ENCODE measurements at regions not wholly inside any gene's neighbourhood (a gene's known extent, or its start where the extent isn't known, plus 50 kb on each side); places are given as distances from the start of the nearest gene placed in this dataset.

DNA sequence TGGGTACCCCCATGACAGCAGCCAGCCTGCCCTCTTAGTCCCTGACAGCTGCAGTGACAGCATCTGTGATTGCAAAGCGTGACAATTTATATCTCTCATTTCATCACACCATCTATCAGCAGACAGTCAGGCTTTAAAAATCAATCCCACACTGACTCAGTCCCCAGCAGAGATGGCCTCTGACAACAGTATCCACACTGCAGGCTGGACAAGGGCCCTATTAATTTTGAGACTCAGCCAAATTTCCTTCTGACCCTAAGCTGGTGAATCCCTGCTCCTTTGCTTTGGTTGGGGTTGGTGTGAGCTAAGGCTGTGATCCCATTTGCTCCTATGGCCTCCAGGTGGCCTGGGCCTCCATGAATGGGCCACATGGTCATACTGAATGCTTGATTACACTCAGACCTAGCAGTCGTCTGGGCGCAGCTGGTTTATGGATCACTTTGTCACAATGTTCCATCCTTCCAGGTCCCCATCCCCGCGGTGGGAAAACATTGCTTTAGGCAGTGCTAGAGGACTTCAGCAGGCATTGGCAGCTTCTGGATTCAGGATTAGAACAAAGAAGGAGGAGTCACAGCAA is 68.2 kb upstream of the B3GAT1 start:
- H3K27me3 ChIP-seq: peaks cover 6% of the 10 kb centered on the region
- Mint-ChIP-seq H3K4me3 (no peak overlapping the region), H3K27ac (no peak overlapping the region)

DNA sequence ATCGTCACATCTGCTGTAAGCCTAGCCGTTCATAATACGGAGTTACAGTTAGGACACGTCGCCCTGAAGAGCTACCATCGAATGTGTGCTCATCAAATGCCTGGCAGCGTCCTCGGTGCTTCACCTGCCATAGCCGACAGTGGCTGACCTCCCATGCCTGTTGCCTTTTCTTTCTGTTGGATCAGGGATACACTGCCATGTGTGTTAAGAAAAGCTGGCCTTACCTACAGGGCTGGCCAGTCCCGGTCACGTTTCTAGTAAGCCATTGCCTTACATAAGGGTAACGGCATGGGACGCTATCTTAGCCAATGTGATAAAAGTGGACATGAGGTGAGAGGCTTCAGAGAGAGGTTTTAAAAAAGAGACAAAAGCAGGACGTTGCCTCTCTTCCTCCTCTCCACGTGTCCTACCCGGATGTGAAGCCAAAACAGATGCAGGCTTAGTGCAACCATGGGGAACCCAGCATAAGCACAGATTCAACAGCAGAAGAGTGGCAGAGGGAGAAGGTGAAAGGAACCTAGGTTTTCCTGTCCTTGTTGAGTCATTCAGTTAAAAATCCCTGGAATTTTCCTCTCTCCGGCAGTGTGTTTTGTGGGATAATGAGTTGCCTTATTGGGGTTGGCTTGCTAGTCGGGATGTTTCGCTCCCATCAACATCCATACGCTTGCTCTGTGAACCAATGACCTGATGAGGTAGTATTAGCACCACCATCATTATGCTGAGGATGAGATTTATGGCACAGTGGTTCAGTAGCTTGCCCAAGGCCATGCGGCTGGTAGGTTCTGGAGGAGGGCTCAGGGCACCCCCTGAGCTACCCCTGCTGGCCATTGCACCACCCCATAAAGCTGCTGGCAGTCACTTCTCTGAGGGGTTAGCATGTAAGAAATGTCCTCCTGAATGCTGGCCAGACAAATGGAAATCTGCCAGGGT is 67.4 kb upstream of the B3GAT1 start:
- no peak overlapping the region for H3K27ac ChIP-seq
- no peaks in the 10 kb centered on the region for H3K36me3 Mint-ChIP-seq
- DNase-seq (ENCODE audit: low spot score): no peak

More for the DNA sequence above, 68.2 kb upstream of the B3GAT1 start:
- H3K27me3 Mint-ChIP-seq (ENCODE audit: insufficient read depth, low read depth): peaks cover 8% of the 10 kb centered on the region
- H4K20me1 ChIP-seq (ENCODE audit: low read depth): peaks cover 24% of the 10 kb centered on the region
- H3K9ac ChIP-seq: no peak overlapping the region
- no peak for DNase-seq (ENCODE audit: low spot score)
- no peaks in the 10 kb centered on the region for H3K9me3 ChIP-seq (ENCODE audit: low read depth)
- H3K4me2 ChIP-seq: no peak overlapping the region
- H3K9me3 Mint-ChIP-seq: no peaks in the 10 kb centered on the region
- H3K4me1 ChIP-seq: no peaks in the 10 kb centered on the region
- no peaks in the 10 kb centered on the region for H3K36me3 Mint-ChIP-seq
- peaks cover 3% of the 10 kb centered on the region for H3K4me1 Mint-ChIP-seq
- no peak overlapping the region for H3K4me3 ChIP-seq
- H3K79me2 ChIP-seq (ENCODE audit: low read depth): no peaks in the 10 kb centered on the region
- H3F3A ChIP-seq (ENCODE audit: low read depth): no peaks in the 10 kb centered on the region
- TF ChIP-seq, protein P1, sequence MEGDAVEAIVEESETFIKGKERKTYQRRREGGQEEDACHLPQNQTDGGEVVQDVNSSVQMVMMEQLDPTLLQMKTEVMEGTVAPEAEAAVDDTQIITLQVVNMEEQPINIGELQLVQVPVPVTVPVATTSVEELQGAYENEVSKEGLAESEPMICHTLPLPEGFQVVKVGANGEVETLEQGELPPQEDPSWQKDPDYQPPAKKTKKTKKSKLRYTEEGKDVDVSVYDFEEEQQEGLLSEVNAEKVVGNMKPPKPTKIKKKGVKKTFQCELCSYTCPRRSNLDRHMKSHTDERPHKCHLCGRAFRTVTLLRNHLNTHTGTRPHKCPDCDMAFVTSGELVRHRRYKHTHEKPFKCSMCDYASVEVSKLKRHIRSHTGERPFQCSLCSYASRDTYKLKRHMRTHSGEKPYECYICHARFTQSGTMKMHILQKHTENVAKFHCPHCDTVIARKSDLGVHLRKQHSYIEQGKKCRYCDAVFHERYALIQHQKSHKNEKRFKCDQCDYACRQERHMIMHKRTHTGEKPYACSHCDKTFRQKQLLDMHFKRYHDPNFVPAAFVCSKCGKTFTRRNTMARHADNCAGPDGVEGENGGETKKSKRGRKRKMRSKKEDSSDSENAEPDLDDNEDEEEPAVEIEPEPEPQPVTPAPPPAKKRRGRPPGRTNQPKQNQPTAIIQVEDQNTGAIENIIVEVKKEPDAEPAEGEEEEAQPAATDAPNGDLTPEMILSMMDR (IDR thresholded peaks at IDR 0.05): no peak
- no peak for TF ChIP-seq EZH2 (IDR thresholded peaks at IDR 0.05)
- no peak overlapping the region for H3K27ac ChIP-seq
- no peak overlapping the region for H2AFZ ChIP-seq (replicated peaks)
- H3K36me3 ChIP-seq: no peaks in the 10 kb centered on the region

DNA sequence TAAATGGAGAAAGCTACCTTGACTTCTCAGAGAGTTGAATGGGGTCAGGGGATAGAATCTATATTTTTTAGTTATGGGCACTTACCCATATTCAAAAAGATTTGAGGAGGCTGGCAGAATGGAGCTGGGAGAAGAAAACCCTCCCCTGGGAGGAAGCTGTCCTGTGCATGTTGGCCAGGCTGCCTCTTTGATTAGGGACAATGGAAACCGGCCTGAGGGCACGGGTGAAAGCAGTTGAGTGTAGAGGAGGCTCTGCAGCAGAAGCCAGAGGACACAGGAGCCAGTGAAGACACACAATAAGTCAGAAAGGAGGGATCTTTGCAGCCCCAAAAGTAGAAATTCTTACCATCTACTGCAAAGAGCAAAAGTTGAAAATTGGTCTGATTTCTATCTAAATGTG is 66.6 kb upstream of the B3GAT1 start:
- no peak overlapping the region for H3K4me2 ChIP-seq
- H4K20me1 ChIP-seq (ENCODE audit: low read depth): peaks cover 24% of the 10 kb centered on the region

More for the DNA sequence above, 67.4 kb upstream of the B3GAT1 start:
- Histone ChIP-seq H3K9ac (no peak overlapping the region), H4K20me1 (ENCODE audit: low read depth) (peaks cover 24% of the 10 kb centered on the region), H3K79me2 (ENCODE audit: low read depth) (no peaks in the 10 kb centered on the region), H3K4me3 (no peak overlapping the region), H3K27me3 (peaks cover 6% of the 10 kb centered on the region), H3K4me2 (no peak overlapping the region), H3K4me1 (no peaks in the 10 kb centered on the region), H2AFZ (replicated peaks) (no peak overlapping the region), H3K9me3 (ENCODE audit: low read depth) (no peaks in the 10 kb centered on the region), H3K36me3 (no peaks in the 10 kb centered on the region), H3F3A (ENCODE audit: low read depth) (no peaks in the 10 kb centered on the region)
- Mint-ChIP-seq H3K4me3 (no peak overlapping the region), H3K9me3 (no peaks in the 10 kb centered on the region), H3K27me3 (ENCODE audit: insufficient read depth, low read depth) (peaks cover 5% of the 10 kb centered on the region), H3K27ac (no peak overlapping the region), H3K4me1 (peaks cover 3% of the 10 kb centered on the region)
- TF ChIP-seq, protein P1 (IDR thresholded peaks at IDR 0.05): no peak
- no peak for TF ChIP-seq EZH2 (IDR thresholded peaks at IDR 0.05)
- no peak for TF ChIP-seq EZH2phosphoT487 (IDR thresholded peaks at IDR 0.05)

More for the DNA sequence above, 66.6 kb upstream of the B3GAT1 start:
- Histone ChIP-seq H3K9me3 (ENCODE audit: low read depth) (no peaks in the 10 kb centered on the region), H3K36me3 (no peaks in the 10 kb centered on the region), H3K4me1 (no peaks in the 10 kb centered on the region), H3K27ac (no peak overlapping the region), H3K4me3 (no peak overlapping the region), H3F3A (ENCODE audit: low read depth) (no peaks in the 10 kb centered on the region), H3K9ac (no peak overlapping the region), H2AFZ (replicated peaks) (no peak overlapping the region), H3K27me3 (peaks cover 6% of the 10 kb centered on the region), H3K79me2 (ENCODE audit: low read depth) (no peaks in the 10 kb centered on the region)
- no peak overlapping the region for H3K4me3 Mint-ChIP-seq
- TF ChIP-seq, protein P1 (IDR thresholded peaks at IDR 0.05): no peak
- TF ChIP-seq EZH2phosphoT487 (IDR thresholded peaks at IDR 0.05): no peak
- TF ChIP-seq EZH2 (IDR thresholded peaks at IDR 0.05): no peak
- H3K4me1 Mint-ChIP-seq: peaks cover 3% of the 10 kb centered on the region
- DNase-seq (ENCODE audit: low spot score): no peak
- H3K9me3 Mint-ChIP-seq: no peaks in the 10 kb centered on the region
- H3K27me3 Mint-ChIP-seq (ENCODE audit: insufficient read depth, low read depth): peaks cover 7% of the 10 kb centered on the region
- no peaks in the 10 kb centered on the region for H3K36me3 Mint-ChIP-seq
- H3K27ac Mint-ChIP-seq: no peak overlapping the region
